ENCODE measurements at regions not wholly inside any gene's neighbourhood (a gene's known extent, or its start where the extent isn't known, plus 50 kb on each side); places are given as distances from the start of the nearest gene placed in this dataset.

DNA sequence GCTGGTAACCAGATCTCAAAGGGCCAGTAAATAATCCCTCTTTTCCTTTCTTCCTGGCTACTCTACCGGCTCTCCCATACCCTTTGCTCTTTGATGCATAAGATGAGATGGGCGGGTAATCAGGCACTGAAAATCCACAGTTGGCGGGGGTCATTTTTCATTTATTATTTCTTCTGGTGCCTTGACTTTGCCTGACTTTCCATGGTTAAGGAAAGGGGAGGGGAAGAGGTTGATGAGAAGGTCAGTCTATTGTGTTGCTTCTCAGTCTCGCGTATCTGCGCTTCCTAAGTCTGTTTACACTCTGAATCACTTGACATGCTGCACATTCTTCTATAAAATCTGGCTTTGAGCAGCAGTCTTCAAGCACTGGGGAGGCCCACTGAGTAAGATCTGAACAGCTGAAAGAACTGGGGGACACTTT is 121.1 kb upstream of the HDGFL1 start:
- no peaks in the 10 kb centered on the region for H3K4me1 ChIP-seq (ENCODE audit: control insufficient read depth, extremely low read depth, insufficient read depth, low read length)
- no peak overlapping the region for H3K4me2 ChIP-seq (ENCODE audit: extremely low read depth, insufficient read depth, low read length)
- DNase-seq (ENCODE audit: low read depth in 2 of 2): peak; percentile 49 to 93
- no peaks in the 10 kb centered on the region for H3K27me3 ChIP-seq (ENCODE audit: control insufficient read depth, insufficient read depth, low read length)
- H3K36me3 ChIP-seq (ENCODE audit: control insufficient read depth, insufficient read depth, low read length): no peaks in the 10 kb centered on the region
- H3K9ac ChIP-seq (ENCODE audit: insufficient read depth, low read length): no peak overlapping the region
- H4K20me1 ChIP-seq (ENCODE audit: control insufficient read depth, extremely low read depth, insufficient read depth, low read length): no peaks in the 10 kb centered on the region
- H2AFZ ChIP-seq (ENCODE audit: low read length): no peak overlapping the region
- no peaks in the 10 kb centered on the region for H3K9me3 ChIP-seq (ENCODE audit: control insufficient read depth, insufficient read depth, low read depth, low read length)
- no peak overlapping the region for H3K4me3 ChIP-seq (replicated peaks in 1 of 4; ENCODE audit: control extremely low read depth in 1 of 4, insufficient read depth in 1 of 4, low read depth in 3 of 4, low read length in 4 of 4)
- TF ChIP-seq EZH2 (IDR thresholded peaks at IDR 0.05; ENCODE audit: low read length, missing control alignments): no peak
- TF ChIP-seq, protein P1, sequence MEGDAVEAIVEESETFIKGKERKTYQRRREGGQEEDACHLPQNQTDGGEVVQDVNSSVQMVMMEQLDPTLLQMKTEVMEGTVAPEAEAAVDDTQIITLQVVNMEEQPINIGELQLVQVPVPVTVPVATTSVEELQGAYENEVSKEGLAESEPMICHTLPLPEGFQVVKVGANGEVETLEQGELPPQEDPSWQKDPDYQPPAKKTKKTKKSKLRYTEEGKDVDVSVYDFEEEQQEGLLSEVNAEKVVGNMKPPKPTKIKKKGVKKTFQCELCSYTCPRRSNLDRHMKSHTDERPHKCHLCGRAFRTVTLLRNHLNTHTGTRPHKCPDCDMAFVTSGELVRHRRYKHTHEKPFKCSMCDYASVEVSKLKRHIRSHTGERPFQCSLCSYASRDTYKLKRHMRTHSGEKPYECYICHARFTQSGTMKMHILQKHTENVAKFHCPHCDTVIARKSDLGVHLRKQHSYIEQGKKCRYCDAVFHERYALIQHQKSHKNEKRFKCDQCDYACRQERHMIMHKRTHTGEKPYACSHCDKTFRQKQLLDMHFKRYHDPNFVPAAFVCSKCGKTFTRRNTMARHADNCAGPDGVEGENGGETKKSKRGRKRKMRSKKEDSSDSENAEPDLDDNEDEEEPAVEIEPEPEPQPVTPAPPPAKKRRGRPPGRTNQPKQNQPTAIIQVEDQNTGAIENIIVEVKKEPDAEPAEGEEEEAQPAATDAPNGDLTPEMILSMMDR (conservative IDR thresholded peaks at IDR 0.05 in 1 of 2, IDR thresholded peaks at IDR 0.05 in 1 of 2; ENCODE audit: low read depth in 1 of 2, low read length in 2 of 2): no peak
- no peak overlapping the region for H3K27ac ChIP-seq (ENCODE audit: insufficient read depth, low read length)
- no peaks in the 10 kb centered on the region for H3K79me2 ChIP-seq (ENCODE audit: control insufficient read depth, insufficient read depth, low read length)

DNA sequence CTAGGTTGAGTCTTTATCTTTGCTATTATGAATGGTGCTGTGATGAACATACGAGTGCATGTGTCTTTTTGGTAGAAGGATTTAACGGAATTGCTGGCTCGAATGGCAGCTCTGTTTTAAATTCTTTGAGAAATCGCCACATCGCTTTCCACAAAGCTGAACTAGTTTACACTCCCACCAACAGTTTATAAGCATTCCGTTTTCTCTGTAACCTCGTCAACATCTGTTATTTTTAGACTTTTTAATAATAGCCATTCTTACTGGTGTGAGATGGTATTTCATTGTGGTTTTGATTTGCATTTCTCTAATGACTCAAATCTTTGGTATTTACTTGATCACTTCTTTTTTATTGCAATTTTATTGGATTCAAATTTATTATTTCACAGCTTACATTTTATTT is 117.4 kb upstream of the HDGFL1 start:
- Histone ChIP-seq H3K9ac (ENCODE audit: insufficient read depth, low read length) (no peak overlapping the region), H3K9me3 (ENCODE audit: control insufficient read depth, insufficient read depth, low read depth, low read length) (no peaks in the 10 kb centered on the region), H3K27ac (ENCODE audit: insufficient read depth, low read length) (no peak overlapping the region), H3K4me2 (ENCODE audit: extremely low read depth, insufficient read depth, low read length) (no peak overlapping the region), H4K20me1 (ENCODE audit: control insufficient read depth, extremely low read depth, insufficient read depth, low read length) (no peaks in the 10 kb centered on the region), H3K36me3 (ENCODE audit: control insufficient read depth, insufficient read depth, low read length) (no peaks in the 10 kb centered on the region), H3K27me3 (ENCODE audit: control insufficient read depth, insufficient read depth, low read length) (no peaks in the 10 kb centered on the region), H3K4me1 (ENCODE audit: control insufficient read depth, extremely low read depth, insufficient read depth, low read length) (no peaks in the 10 kb centered on the region), H3K79me2 (ENCODE audit: control insufficient read depth, insufficient read depth, low read length) (no peaks in the 10 kb centered on the region), H3K4me3 (replicated peaks in 1 of 4; ENCODE audit: control extremely low read depth in 1 of 4, insufficient read depth in 1 of 4, low read depth in 3 of 4, low read length in 4 of 4) (no peak overlapping the region), H2AFZ (ENCODE audit: low read length) (no peak overlapping the region)
- DNase-seq (ENCODE audit: low read depth in 2 of 2): peak in 1 of 2 donors; percentile 80
- no peak for TF ChIP-seq EZH2 (IDR thresholded peaks at IDR 0.05; ENCODE audit: low read length, missing control alignments)
- TF ChIP-seq, protein P1 (conservative IDR thresholded peaks at IDR 0.05 in 1 of 2, IDR thresholded peaks at IDR 0.05 in 1 of 2; ENCODE audit: low read depth in 1 of 2, low read length in 2 of 2): no peak

- Histone ChIP-seq H3K4me3 (replicated peaks in 1 of 4; ENCODE audit: control extremely low read depth in 1 of 4, insufficient read depth in 1 of 4, low read depth in 3 of 4, low read length in 4 of 4) (no peak overlapping the region), H3K27me3 (ENCODE audit: control insufficient read depth, insufficient read depth, low read length) (no peaks in the 10 kb centered on the region), H3K4me2 (ENCODE audit: extremely low read depth, insufficient read depth, low read length) (no peak overlapping the region), H3K9me3 (ENCODE audit: control insufficient read depth, insufficient read depth, low read depth, low read length) (no peaks in the 10 kb centered on the region), H3K36me3 (ENCODE audit: control insufficient read depth, insufficient read depth, low read length) (no peaks in the 10 kb centered on the region), H3K4me1 (ENCODE audit: control insufficient read depth, extremely low read depth, insufficient read depth, low read length) (no peaks in the 10 kb centered on the region), H3K27ac (ENCODE audit: insufficient read depth, low read length) (no peak overlapping the region), H3K9ac (ENCODE audit: insufficient read depth, low read length) (no peak overlapping the region), H3K79me2 (ENCODE audit: control insufficient read depth, insufficient read depth, low read length) (no peaks in the 10 kb centered on the region), H4K20me1 (ENCODE audit: control insufficient read depth, extremely low read depth, insufficient read depth, low read length) (no peaks in the 10 kb centered on the region), H2AFZ (ENCODE audit: low read length) (no peak overlapping the region)
- TF ChIP-seq EZH2 (IDR thresholded peaks at IDR 0.05; ENCODE audit: low read length, missing control alignments): no peak
- TF ChIP-seq, protein P1 (conservative IDR thresholded peaks at IDR 0.05 in 1 of 2, IDR thresholded peaks at IDR 0.05 in 1 of 2; ENCODE audit: low read depth in 1 of 2, low read length in 2 of 2): no peak
- no peak for DNase-seq (ENCODE audit: low read depth in 2 of 2)
These were observed 114.0 kb upstream of the HDGFL1 start for GRCh38 chr6:22455378-22455777.
